ENCODE measurements at regions not wholly inside any gene's neighbourhood (a gene's known extent, or its start where the extent isn't known, plus 50 kb on each side); places are given as distances from the start of the nearest gene placed in this dataset.

GRCh38 chr2:100752628-100753333 lies 67.2 kb upstream of the NPAS2 start:
- TF ChIP-seq SUZ12 (IDR thresholded peaks at IDR 0.05; ENCODE audit: extremely low read depth, insufficient read depth, insufficient read length), result no peak
- no peak for TF ChIP-seq ZNF274 (IDR thresholded peaks at IDR 0.05; ENCODE audit: low read depth, low read length)
- no peak for TF ChIP-seq YY1 (IDR thresholded peaks at IDR 0.05; ENCODE audit: insufficient read depth, insufficient read length)

All from NT2/D1 (cell line).